ENCODE measurements at regions not wholly inside any gene's neighbourhood (a gene's known extent, or its start where the extent isn't known, plus 50 kb on each side); places are given as distances from the start of the nearest gene placed in this dataset.

DNA sequence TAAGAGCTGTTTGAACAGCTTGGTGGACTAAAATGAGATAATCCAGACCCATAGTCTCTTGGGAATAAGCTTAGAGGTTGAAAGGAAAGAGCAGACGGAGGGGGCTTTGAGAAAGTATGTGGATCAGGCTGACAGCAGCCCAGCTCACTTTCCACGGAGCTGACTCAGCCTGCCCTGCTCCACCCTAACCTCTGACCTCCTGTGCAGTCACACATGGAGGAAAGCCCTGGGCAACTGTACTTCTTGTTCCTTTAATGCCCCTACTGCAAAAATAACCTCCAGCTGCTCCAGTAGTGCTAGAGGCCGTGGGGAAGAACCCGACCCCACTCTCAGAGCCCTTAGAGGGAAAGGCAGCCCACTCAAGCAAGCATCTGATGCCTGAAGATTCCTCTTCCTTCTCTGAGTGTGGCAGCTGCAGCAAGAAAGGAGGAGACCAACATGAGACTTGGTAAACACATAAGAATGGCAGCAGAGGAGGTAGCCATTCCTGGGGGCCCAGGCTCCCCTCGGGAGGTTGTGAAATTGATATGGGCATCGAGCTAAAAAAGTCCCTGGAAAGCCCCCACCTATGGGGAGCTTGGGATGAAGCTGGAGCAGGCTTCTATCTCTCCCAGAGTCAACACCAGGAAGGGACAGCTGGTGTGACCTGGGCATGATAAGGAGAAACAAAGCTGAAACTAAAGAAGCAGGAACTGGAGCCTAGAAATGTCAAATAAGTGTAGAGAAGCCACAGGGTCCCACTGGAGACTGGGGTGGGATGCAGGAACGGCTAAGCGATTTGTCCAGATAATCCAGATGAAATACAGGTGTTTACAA, 204.3 kb downstream of the PIK3R1 start:
- H3K27ac ChIP-seq (ENCODE audit: low read depth, low read length), result no peak overlapping the region
- no peak overlapping the region for H3K4me2 ChIP-seq (ENCODE audit: low read length)
- no peak overlapping the region for H3K4me3 ChIP-seq (ENCODE audit: low read length)
- TF ChIP-seq EZH2phosphoT487 (IDR thresholded peaks at IDR 0.05; ENCODE audit: borderline replicate concordance, low read length), result no peak
- TF ChIP-seq, protein P1, sequence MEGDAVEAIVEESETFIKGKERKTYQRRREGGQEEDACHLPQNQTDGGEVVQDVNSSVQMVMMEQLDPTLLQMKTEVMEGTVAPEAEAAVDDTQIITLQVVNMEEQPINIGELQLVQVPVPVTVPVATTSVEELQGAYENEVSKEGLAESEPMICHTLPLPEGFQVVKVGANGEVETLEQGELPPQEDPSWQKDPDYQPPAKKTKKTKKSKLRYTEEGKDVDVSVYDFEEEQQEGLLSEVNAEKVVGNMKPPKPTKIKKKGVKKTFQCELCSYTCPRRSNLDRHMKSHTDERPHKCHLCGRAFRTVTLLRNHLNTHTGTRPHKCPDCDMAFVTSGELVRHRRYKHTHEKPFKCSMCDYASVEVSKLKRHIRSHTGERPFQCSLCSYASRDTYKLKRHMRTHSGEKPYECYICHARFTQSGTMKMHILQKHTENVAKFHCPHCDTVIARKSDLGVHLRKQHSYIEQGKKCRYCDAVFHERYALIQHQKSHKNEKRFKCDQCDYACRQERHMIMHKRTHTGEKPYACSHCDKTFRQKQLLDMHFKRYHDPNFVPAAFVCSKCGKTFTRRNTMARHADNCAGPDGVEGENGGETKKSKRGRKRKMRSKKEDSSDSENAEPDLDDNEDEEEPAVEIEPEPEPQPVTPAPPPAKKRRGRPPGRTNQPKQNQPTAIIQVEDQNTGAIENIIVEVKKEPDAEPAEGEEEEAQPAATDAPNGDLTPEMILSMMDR (IDR thresholded peaks at IDR 0.05; ENCODE audit: low read depth, low read length, poor library complexity, severe bottlenecking), result no peak
- peaks cover 11% of the 10 kb centered on the region for H3K4me1 ChIP-seq (ENCODE audit: control insufficient read depth, low read length)
- H4K20me1 ChIP-seq (ENCODE audit: control insufficient read depth, insufficient read depth, low read depth, low read length), result no peaks in the 10 kb centered on the region
- H3K36me3 ChIP-seq (ENCODE audit: control insufficient read depth, low read length), result no peaks in the 10 kb centered on the region
- H3K9me3 ChIP-seq (ENCODE audit: control insufficient read depth, insufficient read depth, low read length), result no peaks in the 10 kb centered on the region
- H3K27me3 ChIP-seq (ENCODE audit: control insufficient read depth, low read length), result no peaks in the 10 kb centered on the region
- no peaks in the 10 kb centered on the region for H3F3A ChIP-seq (ENCODE audit: control insufficient read depth, insufficient read depth)
- no peaks in the 10 kb centered on the region for H3K79me2 ChIP-seq (ENCODE audit: control insufficient read depth, low read length)
- H3K9me2 ChIP-seq (replicated peaks; ENCODE audit: control insufficient read depth, low read length), result no peaks in the 10 kb centered on the region

DNA sequence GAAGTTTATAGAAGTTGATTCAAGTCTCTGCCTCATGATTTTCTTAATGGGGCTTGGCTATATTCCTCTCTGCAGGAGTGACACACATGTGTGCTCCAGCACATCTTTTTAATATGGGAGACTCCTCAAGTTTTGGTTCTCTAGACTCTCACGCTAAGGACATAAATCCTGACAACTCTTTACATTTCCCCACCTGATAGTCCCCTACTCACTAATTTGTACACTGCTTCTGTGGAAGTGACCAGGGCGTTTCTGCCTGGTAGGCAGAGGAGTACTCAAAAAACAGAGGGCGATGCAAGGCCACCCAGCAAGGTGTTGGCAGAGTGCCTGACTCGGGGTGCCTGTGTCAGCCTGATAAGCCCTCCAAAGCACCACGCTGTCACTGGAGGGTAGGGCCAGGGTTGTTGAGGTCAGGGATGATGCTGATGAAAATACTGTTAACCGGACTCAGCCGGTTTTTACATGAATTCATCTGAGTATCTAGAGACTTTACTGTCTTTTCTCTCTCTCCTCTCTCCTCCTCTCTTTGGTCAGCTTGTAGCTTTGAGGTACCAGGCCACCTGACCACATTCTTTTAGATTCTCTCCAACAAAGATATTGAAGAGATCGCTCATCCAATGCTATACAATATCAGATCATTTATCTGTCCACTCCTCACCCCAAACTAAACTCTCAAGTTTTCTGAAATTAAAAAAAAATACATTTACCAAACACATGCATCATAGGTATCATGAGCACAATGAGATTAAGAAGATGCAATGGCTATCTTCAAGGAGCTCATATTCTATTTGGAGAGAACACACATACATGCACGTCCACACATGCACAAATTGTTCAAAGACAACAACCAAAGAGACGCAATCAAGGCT, 205.2 kb downstream of the PIK3R1 start:
- H3K79me2 ChIP-seq (ENCODE audit: control insufficient read depth, low read length), result no peaks in the 10 kb centered on the region
- H3K36me3 ChIP-seq (ENCODE audit: control insufficient read depth, low read length), result no peaks in the 10 kb centered on the region
- H3F3A ChIP-seq (ENCODE audit: control insufficient read depth, insufficient read depth), result no peaks in the 10 kb centered on the region
- no peaks in the 10 kb centered on the region for H3K27me3 ChIP-seq (ENCODE audit: control insufficient read depth, low read length)
- no peak overlapping the region for H3K4me2 ChIP-seq (ENCODE audit: low read length)
- H3K4me1 ChIP-seq (ENCODE audit: control insufficient read depth, low read length), result peaks cover 3% of the 10 kb centered on the region
- TF ChIP-seq, protein P1 (IDR thresholded peaks at IDR 0.05; ENCODE audit: low read depth, low read length, poor library complexity, severe bottlenecking), result no peak
- TF ChIP-seq EZH2phosphoT487 (IDR thresholded peaks at IDR 0.05; ENCODE audit: borderline replicate concordance, low read length), result no peak
- no peaks in the 10 kb centered on the region for H4K20me1 ChIP-seq (ENCODE audit: control insufficient read depth, insufficient read depth, low read depth, low read length)
- no peak overlapping the region for H3K27ac ChIP-seq (ENCODE audit: low read depth, low read length)
- H3K4me3 ChIP-seq (ENCODE audit: low read length), result no peak overlapping the region
- H3K9me2 ChIP-seq (replicated peaks; ENCODE audit: control insufficient read depth, low read length), result no peaks in the 10 kb centered on the region
- H3K9me3 ChIP-seq (ENCODE audit: control insufficient read depth, insufficient read depth, low read length), result no peaks in the 10 kb centered on the region

DNA sequence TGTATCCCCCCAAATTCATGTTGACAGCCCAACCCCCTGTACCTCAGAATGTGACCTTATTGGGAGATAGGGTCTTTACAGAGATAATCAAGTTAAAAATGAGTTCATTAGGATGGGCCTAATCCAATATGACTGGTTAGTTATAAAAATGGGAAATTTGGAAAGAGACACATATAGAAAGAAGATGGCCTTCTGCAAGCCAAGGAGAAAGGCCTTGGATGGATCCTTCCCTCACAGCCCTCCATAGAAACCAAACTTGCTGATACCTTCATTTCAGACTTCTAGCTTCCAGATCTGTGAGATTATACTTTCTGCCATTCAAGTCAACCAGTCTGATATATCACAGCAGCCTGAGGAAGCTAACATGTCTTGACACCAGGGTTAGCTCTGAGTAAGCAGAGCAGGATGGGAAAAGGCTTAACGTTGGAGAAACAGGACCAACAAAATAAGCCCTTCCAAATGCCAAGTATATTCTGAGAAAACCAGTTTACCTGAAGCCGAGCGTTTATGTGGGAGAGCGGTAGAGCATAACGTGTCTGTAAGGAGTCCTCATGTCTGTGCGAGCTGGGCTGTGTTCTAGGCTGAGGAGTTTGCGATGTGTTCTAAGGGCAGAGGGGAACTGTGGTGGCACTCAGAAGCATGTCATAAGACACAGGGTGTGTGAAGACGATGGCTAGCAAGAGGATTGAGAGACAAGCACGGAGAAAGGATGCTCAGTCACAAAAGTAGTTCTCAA, 206.1 kb downstream of the PIK3R1 start:
- no peaks in the 10 kb centered on the region for H4K20me1 ChIP-seq (ENCODE audit: control insufficient read depth, insufficient read depth, low read depth, low read length)
- TF ChIP-seq, protein P1 (IDR thresholded peaks at IDR 0.05; ENCODE audit: low read depth, low read length, poor library complexity, severe bottlenecking), result no peak
- TF ChIP-seq EZH2phosphoT487 (IDR thresholded peaks at IDR 0.05; ENCODE audit: borderline replicate concordance, low read length), result no peak

More for the DNA sequence above, 206.1 kb downstream of the PIK3R1 start:
- no peaks in the 10 kb centered on the region for H3K27me3 ChIP-seq (ENCODE audit: control insufficient read depth, low read length)
- no peaks in the 10 kb centered on the region for H3K9me3 ChIP-seq (ENCODE audit: control insufficient read depth, insufficient read depth, low read length)
- no peak overlapping the region for H3K4me2 ChIP-seq (ENCODE audit: low read length)
- no peak overlapping the region for H3K4me3 ChIP-seq (ENCODE audit: low read length)
- no peaks in the 10 kb centered on the region for H3K36me3 ChIP-seq (ENCODE audit: control insufficient read depth, low read length)
- H3F3A ChIP-seq (ENCODE audit: control insufficient read depth, insufficient read depth), result no peaks in the 10 kb centered on the region
- no peak overlapping the region for H3K27ac ChIP-seq (ENCODE audit: low read depth, low read length)
- no peaks in the 10 kb centered on the region for H3K9me2 ChIP-seq (replicated peaks; ENCODE audit: control insufficient read depth, low read length)
- H3K79me2 ChIP-seq (ENCODE audit: control insufficient read depth, low read length), result no peaks in the 10 kb centered on the region
- H3K4me1 ChIP-seq (ENCODE audit: control insufficient read depth, low read length), result no peaks in the 10 kb centered on the region

Measured in DOHH2 (cell line).